Hematopoietic multipotent progenitor cell treated with erythropoietin and hydrocortisone succinate and interleukin-3 and kit ligand, for 8 days (in vitro differentiated cells): ENCODE measurements at regions not wholly inside any gene's neighbourhood (a gene's known extent, or its start where the extent isn't known, plus 50 kb on each side); places are given as distances from the start of the nearest gene placed in this dataset.

Experiments
- DNase-seq: peaks from one replicate; pipeline ENCODE4 v3.0.0-alpha.2; 2015

- no peak for DNase-seq
Measured at GRCh38 chr15:92305343-92305742, 88.3 kb upstream of the ST8SIA2 start.

- peak; percentile 4 for DNase-seq
Measured at GRCh38 chr15:92306663-92307062, 87.0 kb upstream of the ST8SIA2 start.

GRCh38 chr15:92315144-92315543, 78.5 kb upstream of the ST8SIA2 start:
- no peak for DNase-seq

GRCh38 chr15:92315595-92316211, 78.0 kb upstream of the ST8SIA2 start:
- no peak for DNase-seq

GRCh38 chr15:92316586-92317295, 76.9 kb upstream of the ST8SIA2 start:
- no peak for DNase-seq

GRCh38 chr15:92320012-92320699, 73.5 kb upstream of the ST8SIA2 start:
- no peak for DNase-seq

- no peak for DNase-seq
Measured at GRCh38 chr15:92322566-92323355, 70.9 kb upstream of the ST8SIA2 start.

GRCh38 chr15:92323525-92323924, 70.2 kb upstream of the ST8SIA2 start:
- DNase-seq, result no peak

- DNase-seq, result no peak
Measured at GRCh38 chr15:92324101-92324963, 69.3 kb upstream of the ST8SIA2 start.

- DNase-seq, result no peak
Measured at GRCh38 chr15:92326236-92326635, 67.4 kb upstream of the ST8SIA2 start.

- no peak for DNase-seq
Measured at GRCh38 chr15:92327033-92327432, 66.6 kb upstream of the ST8SIA2 start.

- DNase-seq, result no peak
Measured at GRCh38 chr15:92328207-92328606, 65.5 kb upstream of the ST8SIA2 start.

GRCh38 chr15:92332125-92332899, 61.4 kb upstream of the ST8SIA2 start:
- DNase-seq, result no peak

GRCh38 chr15:92333709-92334108, 60.0 kb upstream of the ST8SIA2 start:
- DNase-seq, result no peak

- no peak for DNase-seq
Measured at GRCh38 chr15:92336419-92336987, 57.2 kb upstream of the ST8SIA2 start.

GRCh38 chr15:92339361-92339760, 54.3 kb upstream of the ST8SIA2 start:
- no peak for DNase-seq
